Suppressor macrophage treated with lipopolysaccharide for 4 hours (primary cell): ENCODE measurements at regions not wholly inside any gene's neighbourhood (a gene's known extent, or its start where the extent isn't known, plus 50 kb on each side); places are given as distances from the start of the nearest gene placed in this dataset.
A peak's percentile ranks its signal among the peaks of the same experiment; 100 is the strongest.
"Not testable (repeated sequence)": the region's sequence is repeated elsewhere in the genome, so short reads cannot be mapped to it uniquely, and the experiment has no call there.

Source experiments
- DNase-seq: peaks from one replicate; pipeline ENCODE4 v3.0.0-alpha.2; 2020

GRCh38 chr6:12635375-12635774, 81.2 kb upstream of the PHACTR1 start:
- DNase-seq: no peak

- DNase-seq: no peak
Measured at GRCh38 chr6:12635813-12636212, 80.8 kb upstream of the PHACTR1 start.

- DNase-seq: no peak
Measured at GRCh38 chr6:12636336-12636735, 80.2 kb upstream of the PHACTR1 start.

GRCh38 chr6:12637960-12638641, 78.5 kb upstream of the PHACTR1 start:
- peak; percentile 87 for DNase-seq

- no peak for DNase-seq
Measured at GRCh38 chr6:12640438-12640837, 76.1 kb upstream of the PHACTR1 start.

- not testable (repeated sequence) for DNase-seq
Measured at GRCh38 chr6:12641785-12642184, 74.8 kb upstream of the PHACTR1 start.

- DNase-seq: no peak
Measured at GRCh38 chr6:12645941-12646340, 70.6 kb upstream of the PHACTR1 start.

DNA sequence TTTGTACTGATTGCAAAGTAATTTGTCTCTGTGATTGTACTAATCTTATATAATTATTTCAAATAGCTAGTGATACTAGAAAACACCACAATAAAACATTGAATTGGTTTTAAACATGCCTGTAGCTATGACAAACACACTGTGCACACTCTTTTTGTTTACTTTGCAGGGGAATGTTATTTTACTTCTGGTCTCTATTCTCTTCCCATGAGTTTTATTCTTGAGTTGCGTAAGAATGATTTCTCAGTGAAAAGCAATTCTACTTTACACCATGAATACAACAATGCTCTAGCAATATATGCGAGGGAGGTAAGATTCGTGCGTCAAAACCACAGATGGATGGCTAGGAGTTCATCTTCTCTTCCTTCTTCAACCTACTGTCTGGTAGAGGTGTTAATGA, 68.4 kb upstream of the PHACTR1 start:
- DNase-seq: no peak

DNA sequence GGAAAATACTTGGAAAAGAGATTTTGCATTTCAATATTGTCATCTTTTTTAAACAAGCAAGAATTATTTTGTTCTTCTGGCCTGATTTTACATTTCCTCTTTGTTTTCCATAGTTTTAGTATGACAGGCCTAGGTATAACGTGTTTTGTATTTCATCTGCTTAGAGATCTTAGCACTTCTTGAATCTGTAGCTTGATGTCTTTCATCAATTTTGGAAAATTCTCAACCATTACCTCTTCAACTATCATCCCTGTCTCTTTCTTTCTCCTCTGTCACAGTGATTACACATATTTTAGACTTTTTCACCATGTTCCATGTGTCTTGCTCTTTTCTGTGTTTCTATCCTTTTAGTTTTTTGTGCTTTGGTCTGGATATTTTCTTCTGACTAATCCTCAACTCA, 67.2 kb upstream of the PHACTR1 start:
- no peak for DNase-seq

DNA sequence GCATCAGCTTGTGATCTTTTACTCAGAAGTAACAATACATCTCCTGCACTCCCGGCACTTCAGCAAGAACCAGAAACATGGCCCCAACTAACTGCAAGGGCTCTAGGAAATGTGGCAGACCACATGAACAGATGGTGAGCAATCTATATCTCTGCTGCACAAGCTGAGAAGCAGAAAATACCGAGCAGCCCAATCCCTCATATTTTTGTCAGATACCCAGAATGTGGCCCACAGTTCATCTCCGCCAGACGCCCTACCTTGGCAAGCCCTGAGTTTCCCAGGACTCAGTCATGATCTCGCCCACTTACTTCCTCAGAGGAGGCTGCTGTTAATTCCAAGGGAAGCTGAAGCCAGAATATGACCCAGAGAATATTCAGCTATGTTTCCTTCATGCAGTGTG, 63.1 kb upstream of the PHACTR1 start:
- DNase-seq: no peak

DNA sequence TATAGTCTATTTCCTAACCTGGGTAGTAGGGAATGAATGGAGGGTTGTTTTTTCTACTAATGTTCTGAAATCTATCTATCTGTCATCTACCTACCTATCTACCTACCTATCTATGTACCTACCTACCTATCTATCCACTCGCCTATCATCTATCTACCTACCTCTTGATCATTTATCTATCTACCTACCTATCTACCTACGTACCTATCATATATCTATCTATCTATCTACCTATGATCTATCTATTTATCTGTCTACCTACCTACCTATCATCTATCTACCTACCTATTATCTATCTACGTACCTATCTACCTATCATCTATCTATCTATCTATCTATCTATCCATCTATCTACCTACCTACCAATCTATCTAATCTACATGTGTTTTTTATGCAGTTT, 62.5 kb upstream of the PHACTR1 start:
- DNase-seq: no peak

- DNase-seq: no peak
Measured at GRCh38 chr6:12654514-12654913, 62.1 kb upstream of the PHACTR1 start.

DNA sequence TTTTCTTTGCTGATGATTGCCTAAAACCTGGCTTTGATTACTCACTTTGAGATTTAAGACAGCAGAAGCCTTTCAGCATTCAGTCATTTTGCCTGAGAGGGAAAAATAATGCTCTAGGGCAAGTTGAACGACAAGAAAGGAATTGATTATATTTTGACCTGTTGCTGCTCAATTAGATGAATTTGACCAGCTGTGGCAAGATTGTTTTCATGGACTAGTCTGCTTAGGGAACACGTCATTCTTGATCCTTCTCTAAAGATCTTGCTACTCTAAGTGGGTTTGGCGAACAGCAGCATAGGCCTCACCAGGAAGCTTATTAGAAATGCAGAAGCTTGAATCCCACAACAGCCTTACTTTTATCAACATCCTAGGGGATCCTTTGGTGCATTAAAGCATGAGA, 59.7 kb upstream of the PHACTR1 start:
- no peak for DNase-seq

GRCh38 chr6:12657884-12658283, 58.7 kb upstream of the PHACTR1 start:
- DNase-seq: no peak

- no peak for DNase-seq
Measured at GRCh38 chr6:12661432-12662089, 55.0 kb upstream of the PHACTR1 start.
